RWPE2 (cell line): ENCODE measurements at regions not wholly inside any gene's neighbourhood (a gene's known extent, or its start where the extent isn't known, plus 50 kb on each side); places are given as distances from the start of the nearest gene placed in this dataset.

Experiments used
- ATAC-seq: fragments of 200-7000 bp; cut with Tn5 transposase; 3 replicates; pipeline ENCODE4 v1.9.1; 2021; ENCODE audit warnings: low read depth
- DNase-seq: peaks from one replicate; pipeline ENCODE4 v3.0.0-alpha.2; 2020; ENCODE audit warnings: low spot score
- H3K27ac ChIP-seq: fragments of 450-650 bp; 2 replicates; pipeline ENCODE4 v1.5.1; 2017; ENCODE audit warnings: mild to moderate bottlenecking; ENCODE audit not compliant: poor library complexity, severe bottlenecking
- H3K27me3 ChIP-seq: fragments of 250-450 bp; sonication (Bioruptor Pico); 2 replicates; pipeline ENCODE4 v1.5.1; 2021; ENCODE audit warnings: mild to moderate bottlenecking, moderate library complexity; ENCODE audit not compliant: insufficient read depth, poor library complexity, severe bottlenecking
- H3K36me3 ChIP-seq: fragments of 250-450 bp; sonication (Bioruptor Pico); 2 replicates; pipeline ENCODE4 v1.5.1; 2020; ENCODE audit warnings: low read depth, mild to moderate bottlenecking, moderate library complexity
- H3K4me1 ChIP-seq: fragments of 250-450 bp; sonication (Bioruptor Pico); 2 replicates; pipeline ENCODE4 v1.5.1; 2021; ENCODE audit warnings: mild to moderate bottlenecking, moderate library complexity; ENCODE audit not compliant: insufficient read depth, poor library complexity, severe bottlenecking
- H3K4me3 ChIP-seq: fragments of 250-450 bp; sonication (Bioruptor Pico); 2 replicates; pipeline ENCODE4 v1.5.1; 2021; ENCODE audit warnings: mild to moderate bottlenecking, moderate library complexity; ENCODE audit not compliant: severe bottlenecking
- H3K9me3 ChIP-seq: fragments of 250-450 bp; sonication (Bioruptor Pico); 2 replicates; pipeline ENCODE4 v1.5.1; 2021; ENCODE audit warnings: mild to moderate bottlenecking, moderate library complexity; ENCODE audit not compliant: severe bottlenecking
- TF ChIP-seq, protein P1 (sequence below): fragments of 450-650 bp; IDR thresholded peaks from one replicate; pipeline ENCODE4 v1.5.1; 2017; ENCODE audit warnings: mild to moderate bottlenecking, moderate library complexity; ENCODE audit not compliant: poor library complexity, severe bottlenecking

DNA sequence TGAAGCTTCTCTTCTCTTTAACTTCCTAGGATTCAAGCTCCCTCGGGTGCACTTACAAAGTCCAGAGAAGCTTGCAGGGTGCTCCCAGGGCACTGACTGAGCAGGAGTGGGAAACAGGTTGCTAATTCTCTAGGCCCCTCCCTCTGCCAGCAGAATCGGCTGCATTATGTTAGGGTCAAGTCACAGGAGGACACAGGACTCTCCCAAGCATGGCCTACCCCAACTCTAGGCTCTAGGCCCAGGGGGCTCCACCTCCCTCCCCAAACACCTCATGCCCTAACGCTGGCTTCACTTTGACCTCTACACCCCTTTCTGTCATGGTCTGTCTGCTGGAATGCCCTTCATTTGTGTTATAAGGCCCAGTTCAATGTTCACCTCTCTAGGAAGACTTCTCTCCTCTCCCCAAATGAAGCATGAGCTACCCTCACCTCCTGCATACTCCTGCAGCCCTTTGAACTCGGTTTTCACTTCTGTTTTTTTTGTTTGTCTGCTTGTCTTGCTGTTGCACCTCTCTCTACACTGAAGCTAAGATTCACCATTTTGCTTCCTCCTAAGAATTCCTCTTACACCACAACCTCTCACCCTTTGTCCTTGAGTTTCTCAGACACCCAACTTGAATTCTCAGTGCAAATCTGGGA is 521.8 kb upstream of the ID2 start:
- ATAC-seq (no peak), DNase-seq (no peak)
- TF ChIP-seq, protein P1, sequence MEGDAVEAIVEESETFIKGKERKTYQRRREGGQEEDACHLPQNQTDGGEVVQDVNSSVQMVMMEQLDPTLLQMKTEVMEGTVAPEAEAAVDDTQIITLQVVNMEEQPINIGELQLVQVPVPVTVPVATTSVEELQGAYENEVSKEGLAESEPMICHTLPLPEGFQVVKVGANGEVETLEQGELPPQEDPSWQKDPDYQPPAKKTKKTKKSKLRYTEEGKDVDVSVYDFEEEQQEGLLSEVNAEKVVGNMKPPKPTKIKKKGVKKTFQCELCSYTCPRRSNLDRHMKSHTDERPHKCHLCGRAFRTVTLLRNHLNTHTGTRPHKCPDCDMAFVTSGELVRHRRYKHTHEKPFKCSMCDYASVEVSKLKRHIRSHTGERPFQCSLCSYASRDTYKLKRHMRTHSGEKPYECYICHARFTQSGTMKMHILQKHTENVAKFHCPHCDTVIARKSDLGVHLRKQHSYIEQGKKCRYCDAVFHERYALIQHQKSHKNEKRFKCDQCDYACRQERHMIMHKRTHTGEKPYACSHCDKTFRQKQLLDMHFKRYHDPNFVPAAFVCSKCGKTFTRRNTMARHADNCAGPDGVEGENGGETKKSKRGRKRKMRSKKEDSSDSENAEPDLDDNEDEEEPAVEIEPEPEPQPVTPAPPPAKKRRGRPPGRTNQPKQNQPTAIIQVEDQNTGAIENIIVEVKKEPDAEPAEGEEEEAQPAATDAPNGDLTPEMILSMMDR = no peak
- Histone ChIP-seq H3K36me3 (no peaks in the 10 kb centered on the region), H3K27me3 (no peaks in the 10 kb centered on the region), H3K27ac (no peak overlapping the region), H3K9me3 (peaks cover 2% of the 10 kb centered on the region), H3K4me3 (no peak overlapping the region), H3K4me1 (no peaks in the 10 kb centered on the region)

DNA sequence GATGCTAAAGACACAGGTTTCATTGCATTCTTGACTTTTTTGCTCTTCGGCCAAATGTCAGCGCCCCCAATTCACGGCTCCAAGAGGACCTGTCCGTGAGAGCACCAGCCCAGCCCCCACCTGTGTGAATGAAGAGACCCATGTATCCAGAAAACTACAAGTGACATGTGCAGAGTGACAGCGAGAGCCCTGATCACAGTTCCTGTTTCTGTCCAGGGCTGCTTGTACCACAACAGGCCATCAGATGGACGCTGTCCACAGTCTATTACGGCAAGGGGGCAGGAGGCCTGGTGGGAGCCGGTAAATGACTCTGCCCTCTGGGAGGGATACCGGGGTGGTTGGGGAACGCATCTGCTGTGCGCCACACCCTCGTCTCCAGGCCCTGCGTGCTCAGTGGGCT is 520.9 kb upstream of the ID2 start:
- TF ChIP-seq, protein P1 = no peak
- Histone ChIP-seq H3K4me3 (no peak overlapping the region), H3K4me1 (no peaks in the 10 kb centered on the region), H3K36me3 (no peaks in the 10 kb centered on the region), H3K27ac (no peak overlapping the region), H3K27me3 (no peaks in the 10 kb centered on the region), H3K9me3 (peaks cover 2% of the 10 kb centered on the region)
- DNase-seq (no peak), ATAC-seq (no peak)

DNA sequence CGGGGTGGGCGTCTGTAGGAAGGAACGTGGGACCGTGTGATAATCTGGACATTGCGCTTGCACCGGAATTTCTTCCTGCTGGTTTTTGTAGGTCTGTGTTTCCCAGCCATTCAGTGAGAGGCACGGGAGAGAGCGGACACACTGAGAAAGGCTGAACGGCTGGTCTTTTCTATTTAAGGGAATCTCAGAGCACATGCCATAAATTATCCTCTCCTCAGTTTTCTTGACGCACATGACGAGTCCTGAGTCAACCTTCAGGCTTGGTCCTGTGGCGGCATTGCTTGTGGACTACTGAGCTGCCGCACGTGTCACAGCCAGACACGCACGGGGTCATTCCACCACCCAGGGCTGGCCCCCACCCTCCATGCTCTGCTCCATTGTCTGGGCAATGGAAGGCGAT is 519.3 kb upstream of the ID2 start:
- Histone ChIP-seq H3K27me3 (no peaks in the 10 kb centered on the region), H3K27ac (no peak overlapping the region), H3K4me3 (no peak overlapping the region), H3K9me3 (peaks cover 2% of the 10 kb centered on the region), H3K36me3 (no peaks in the 10 kb centered on the region), H3K4me1 (no peaks in the 10 kb centered on the region)
- DNase-seq (no peak), ATAC-seq (no peak)
- TF ChIP-seq, protein P1 = no peak

DNA sequence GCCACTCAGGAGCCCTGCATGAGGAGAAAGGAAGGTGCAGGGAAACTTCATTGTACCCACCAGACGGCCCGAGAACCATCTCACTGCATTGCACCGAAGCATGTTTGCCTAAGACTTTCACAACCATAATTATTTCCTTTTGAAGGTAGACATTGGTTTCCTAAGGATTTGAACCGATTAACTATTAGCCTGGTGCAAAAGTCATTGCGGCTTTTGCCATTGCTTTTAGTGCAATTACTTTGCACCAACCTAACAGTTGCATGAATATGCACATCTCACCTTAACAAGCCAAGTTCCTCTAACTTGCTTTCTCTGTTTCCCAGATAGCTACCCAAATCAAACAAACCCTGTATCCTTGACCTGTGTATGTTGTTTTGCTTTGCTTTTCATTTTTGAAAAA is 516.3 kb upstream of the ID2 start:
- Histone ChIP-seq H3K4me3 (no peak overlapping the region), H3K4me1 (no peaks in the 10 kb centered on the region), H3K9me3 (peaks cover 2% of the 10 kb centered on the region), H3K36me3 (no peaks in the 10 kb centered on the region), H3K27me3 (no peaks in the 10 kb centered on the region), H3K27ac (no peak overlapping the region)
- TF ChIP-seq, protein P1 = no peak
- ATAC-seq (no peak), DNase-seq (no peak)

DNA sequence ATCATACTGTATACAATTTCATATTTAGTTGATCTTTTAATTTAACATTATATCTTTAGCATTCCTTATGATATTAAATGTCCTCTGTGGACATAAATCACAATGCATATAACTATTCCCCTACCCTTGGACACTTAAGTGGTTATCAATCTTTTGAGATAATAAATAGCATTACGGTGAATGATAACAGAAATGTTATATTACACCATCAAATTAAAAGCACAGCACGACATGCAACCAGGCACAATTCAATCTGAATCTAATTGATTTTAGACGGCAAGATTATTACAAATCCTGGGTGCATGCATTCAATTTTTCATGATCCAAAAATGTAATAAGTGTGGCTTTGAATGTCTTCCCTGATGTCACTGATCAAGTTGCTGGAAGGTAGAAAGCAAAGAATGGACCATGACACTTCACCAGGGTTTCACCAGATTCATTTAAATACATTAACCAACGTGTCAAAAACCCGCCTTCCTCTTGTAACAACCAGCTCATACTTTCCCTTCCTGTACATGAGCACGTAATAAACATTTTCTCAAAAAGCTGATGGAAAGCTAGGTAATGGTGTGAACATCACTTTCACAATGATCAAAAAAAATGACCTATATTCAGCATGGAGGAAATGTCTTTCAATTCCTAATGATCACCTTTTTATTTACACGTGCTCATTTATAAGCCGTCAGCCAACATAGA is 513.7 kb upstream of the ID2 start:
- DNase-seq (no peak), ATAC-seq (no peak)
- Histone ChIP-seq H3K36me3 (no peaks in the 10 kb centered on the region), H3K9me3 (peaks cover 2% of the 10 kb centered on the region), H3K4me3 (no peak overlapping the region), H3K4me1 (no peaks in the 10 kb centered on the region), H3K27me3 (no peaks in the 10 kb centered on the region), H3K27ac (no peak overlapping the region)
- TF ChIP-seq, protein P1 = no peak
